ENCODE measurements at regions not wholly inside any gene's neighbourhood (a gene's known extent, or its start where the extent isn't known, plus 50 kb on each side); places are given as distances from the start of the nearest gene placed in this dataset.

DNA sequence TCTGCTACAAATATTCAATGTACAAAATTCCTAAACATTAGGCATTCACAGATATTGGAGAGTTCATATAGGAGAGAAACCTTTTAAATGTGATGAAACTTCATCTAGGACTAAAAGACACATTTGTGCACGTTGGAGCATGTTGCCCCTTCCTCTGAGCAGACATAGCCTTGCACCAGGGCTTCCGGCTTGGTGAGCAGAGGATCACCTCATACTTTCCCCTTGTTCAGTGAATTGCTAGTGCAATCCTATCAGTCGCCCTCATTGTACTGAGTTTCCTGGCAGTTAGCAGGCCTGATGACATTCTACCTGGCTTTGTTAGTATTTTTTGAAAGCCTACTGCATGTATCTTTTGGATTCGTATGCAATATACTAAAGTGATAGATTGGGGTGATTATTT, 466.2 kb downstream of the SPRY1 start:
- TF ChIP-seq, protein P1, sequence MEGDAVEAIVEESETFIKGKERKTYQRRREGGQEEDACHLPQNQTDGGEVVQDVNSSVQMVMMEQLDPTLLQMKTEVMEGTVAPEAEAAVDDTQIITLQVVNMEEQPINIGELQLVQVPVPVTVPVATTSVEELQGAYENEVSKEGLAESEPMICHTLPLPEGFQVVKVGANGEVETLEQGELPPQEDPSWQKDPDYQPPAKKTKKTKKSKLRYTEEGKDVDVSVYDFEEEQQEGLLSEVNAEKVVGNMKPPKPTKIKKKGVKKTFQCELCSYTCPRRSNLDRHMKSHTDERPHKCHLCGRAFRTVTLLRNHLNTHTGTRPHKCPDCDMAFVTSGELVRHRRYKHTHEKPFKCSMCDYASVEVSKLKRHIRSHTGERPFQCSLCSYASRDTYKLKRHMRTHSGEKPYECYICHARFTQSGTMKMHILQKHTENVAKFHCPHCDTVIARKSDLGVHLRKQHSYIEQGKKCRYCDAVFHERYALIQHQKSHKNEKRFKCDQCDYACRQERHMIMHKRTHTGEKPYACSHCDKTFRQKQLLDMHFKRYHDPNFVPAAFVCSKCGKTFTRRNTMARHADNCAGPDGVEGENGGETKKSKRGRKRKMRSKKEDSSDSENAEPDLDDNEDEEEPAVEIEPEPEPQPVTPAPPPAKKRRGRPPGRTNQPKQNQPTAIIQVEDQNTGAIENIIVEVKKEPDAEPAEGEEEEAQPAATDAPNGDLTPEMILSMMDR (IDR thresholded peaks at IDR 0.05; ENCODE audit: low read depth, low read length, missing control alignments), result no peak
- Histone ChIP-seq H3K36me3 (replicated peaks) (no peaks in the 10 kb centered on the region), H3K27ac (no peak overlapping the region), H3K27me3 (replicated peaks) (no peaks in the 10 kb centered on the region), H3K4me3 (ENCODE audit: low read depth, low read length) (no peak overlapping the region)
- in situ Hi-C loops (cut with HindIII; ENCODE audit: low pct_ligation_motif_present, low sequenced_read_pairs), result no loop called here
- no peak for DNase-seq

DNA sequence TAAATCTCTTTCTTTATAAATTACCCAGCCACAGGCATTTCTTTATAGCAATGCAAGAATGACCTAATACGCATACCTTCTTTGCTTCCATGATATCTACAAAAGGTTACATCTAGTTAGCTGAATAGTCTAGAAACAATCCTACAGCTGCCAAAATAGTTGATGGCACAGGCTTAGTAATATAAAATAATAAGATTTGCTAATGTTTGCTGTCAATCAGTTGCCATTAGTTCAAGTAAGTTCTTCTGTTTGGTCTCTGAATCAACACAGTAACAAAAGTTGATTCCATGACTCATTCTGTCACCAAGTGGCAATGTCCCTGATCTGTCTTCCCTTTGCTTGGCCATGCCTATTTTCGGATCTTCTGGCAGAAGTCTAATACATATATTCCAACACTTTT, 470.2 kb downstream of the SPRY1 start:
- Histone ChIP-seq H3K4me3 (ENCODE audit: low read depth, low read length) (no peak overlapping the region), H3K36me3 (replicated peaks) (no peaks in the 10 kb centered on the region), H3K27ac (no peak overlapping the region), H3K27me3 (replicated peaks) (no peaks in the 10 kb centered on the region)
- in situ Hi-C loops (cut with HindIII; ENCODE audit: low pct_ligation_motif_present, low sequenced_read_pairs), result no loop called here
- TF ChIP-seq, protein P1 (IDR thresholded peaks at IDR 0.05; ENCODE audit: low read depth, low read length, missing control alignments), result no peak
- DNase-seq, result no peak

DNA sequence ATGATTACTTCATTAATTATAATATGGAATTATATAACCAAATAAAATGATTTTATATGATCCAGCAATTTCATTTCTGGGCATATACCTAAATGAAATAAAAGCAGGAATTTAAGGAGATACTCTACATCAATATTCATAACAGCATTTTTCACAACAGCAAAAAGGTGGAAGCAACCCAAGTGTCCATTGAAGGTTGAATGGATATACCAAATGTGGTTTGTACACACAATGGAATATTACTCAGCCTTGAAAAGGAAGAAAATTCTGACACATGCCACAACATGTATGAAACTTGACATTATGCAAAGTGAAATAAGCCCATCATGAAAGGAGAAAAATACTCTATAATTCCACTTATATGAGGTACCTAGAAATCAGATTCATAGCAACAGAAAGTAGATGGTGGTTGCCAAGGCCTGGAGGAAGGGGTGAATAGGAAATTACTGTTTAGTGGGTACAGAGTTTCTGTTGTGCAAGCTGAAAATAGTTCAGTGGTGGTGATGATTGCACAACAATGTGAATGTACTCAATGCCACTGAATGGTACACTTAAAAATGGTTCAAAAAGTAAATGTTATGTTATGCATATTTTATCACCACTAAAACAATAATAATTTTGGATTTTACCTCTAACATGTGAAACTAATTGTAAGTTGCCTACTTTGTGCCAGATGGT, 471.5 kb downstream of the SPRY1 start:
- no peak for DNase-seq
- H3K27ac ChIP-seq, result no peak overlapping the region
- H3K27me3 ChIP-seq (replicated peaks), result no peaks in the 10 kb centered on the region
- H3K4me3 ChIP-seq (ENCODE audit: low read depth, low read length), result no peak overlapping the region
- no peaks in the 10 kb centered on the region for H3K36me3 ChIP-seq (replicated peaks)
- TF ChIP-seq, protein P1 (IDR thresholded peaks at IDR 0.05; ENCODE audit: low read depth, low read length, missing control alignments), result no peak
- in situ Hi-C loops (cut with HindIII; ENCODE audit: low pct_ligation_motif_present, low sequenced_read_pairs), result no loop called here

DNA sequence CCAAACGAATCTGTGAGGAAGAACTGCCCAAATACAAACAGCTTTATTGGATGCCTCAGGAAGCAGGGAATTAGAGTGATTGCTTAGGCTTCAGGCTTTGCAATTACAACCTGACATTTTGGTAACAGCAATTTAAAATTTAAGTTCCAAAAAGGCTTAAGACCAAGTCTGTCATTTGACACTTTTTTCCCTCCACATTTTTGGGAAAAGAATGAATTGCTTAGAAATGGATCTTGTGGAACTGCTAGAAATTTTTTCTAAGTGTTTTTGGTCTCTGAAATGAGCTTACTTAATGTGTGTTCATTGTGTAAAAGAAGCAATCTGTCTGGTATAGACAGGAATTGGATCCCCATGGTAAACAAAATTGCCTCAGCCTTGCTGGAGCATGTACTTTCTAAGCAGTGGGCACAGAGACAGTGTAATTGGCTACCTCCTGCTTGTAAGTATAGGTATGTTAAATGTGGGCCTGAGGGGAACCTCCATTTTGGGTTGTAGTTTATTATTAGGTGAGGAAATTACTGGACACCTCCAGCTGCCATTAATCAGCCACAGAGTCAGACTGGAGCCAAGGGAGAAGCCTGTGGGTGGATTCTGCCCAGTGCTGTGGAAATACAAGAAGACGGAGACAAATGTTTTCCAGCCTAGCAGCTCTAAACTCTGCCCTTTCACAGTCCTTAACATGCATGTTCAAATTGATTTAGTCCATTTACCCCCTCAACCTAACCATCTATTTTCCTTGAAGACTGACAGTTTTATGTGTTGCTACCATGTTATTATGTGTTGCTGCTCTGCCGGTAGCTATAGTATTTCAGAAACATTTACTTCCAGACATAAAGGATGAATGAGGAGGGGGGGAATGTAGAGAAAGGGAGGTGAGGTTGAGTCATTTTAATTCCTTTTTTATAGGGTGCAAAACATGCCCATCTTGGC, 473.0 kb downstream of the SPRY1 start:
- DNase-seq, result no peak
- TF ChIP-seq, protein P1 (IDR thresholded peaks at IDR 0.05; ENCODE audit: low read depth, low read length, missing control alignments), result no peak
- Histone ChIP-seq H3K4me3 (ENCODE audit: low read depth, low read length) (no peak overlapping the region), H3K36me3 (replicated peaks) (no peaks in the 10 kb centered on the region), H3K27me3 (replicated peaks) (no peaks in the 10 kb centered on the region), H3K27ac (no peak overlapping the region)
- in situ Hi-C loops (cut with HindIII; ENCODE audit: low pct_ligation_motif_present, low sequenced_read_pairs), result no loop called here

DNA sequence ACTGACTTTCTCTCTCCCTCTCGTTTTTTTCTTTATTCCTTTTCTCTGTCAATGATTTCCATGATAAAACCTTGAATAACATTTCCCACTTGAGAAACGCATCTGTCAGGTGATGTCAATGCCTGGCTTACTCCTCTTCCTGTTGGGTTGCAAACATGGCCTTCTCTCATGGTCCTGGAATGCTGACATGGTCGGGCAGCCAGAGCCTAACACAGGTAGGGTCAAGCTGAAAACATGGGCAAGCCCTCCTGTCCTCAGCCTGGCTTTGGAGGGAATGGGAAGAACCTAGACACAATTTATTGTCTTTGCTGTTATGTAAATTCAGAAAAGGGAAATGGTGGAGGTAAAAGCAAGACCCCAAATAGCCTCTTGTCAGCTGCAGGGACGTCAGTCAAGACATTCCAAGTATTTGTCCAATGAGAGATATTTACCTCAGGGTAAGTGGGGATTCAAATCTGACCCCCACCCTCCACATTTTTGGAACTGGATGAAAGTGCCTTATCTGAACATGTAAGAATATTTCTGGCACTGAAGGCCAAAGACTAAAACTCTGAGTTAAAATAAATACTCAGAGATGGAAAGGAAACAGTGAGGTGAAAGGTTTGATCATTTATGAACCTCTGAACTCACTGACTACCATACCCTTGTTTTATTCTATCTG, 473.8 kb downstream of the SPRY1 start:
- Histone ChIP-seq H3K27ac (no peak overlapping the region), H3K4me3 (ENCODE audit: low read depth, low read length) (no peak overlapping the region), H3K27me3 (replicated peaks) (no peaks in the 10 kb centered on the region), H3K36me3 (replicated peaks) (no peaks in the 10 kb centered on the region)
- in situ Hi-C loops (cut with HindIII; ENCODE audit: low pct_ligation_motif_present, low sequenced_read_pairs), result no loop called here
- TF ChIP-seq, protein P1 (IDR thresholded peaks at IDR 0.05; ENCODE audit: low read depth, low read length, missing control alignments), result no peak
- DNase-seq, result no peak

All from brain microvascular endothelial cell (primary cell).